LHCN-M2 (cell line): ENCODE measurements at regions not wholly inside any gene's neighbourhood (a gene's known extent, or its start where the extent isn't known, plus 50 kb on each side); places are given as distances from the start of the nearest gene placed in this dataset.

Source experiments
- DNase-seq: peaks from one replicate; pipeline ENCODE4 v3.0.0-alpha.2; 2012; ENCODE audit warnings: low read depth

DNA sequence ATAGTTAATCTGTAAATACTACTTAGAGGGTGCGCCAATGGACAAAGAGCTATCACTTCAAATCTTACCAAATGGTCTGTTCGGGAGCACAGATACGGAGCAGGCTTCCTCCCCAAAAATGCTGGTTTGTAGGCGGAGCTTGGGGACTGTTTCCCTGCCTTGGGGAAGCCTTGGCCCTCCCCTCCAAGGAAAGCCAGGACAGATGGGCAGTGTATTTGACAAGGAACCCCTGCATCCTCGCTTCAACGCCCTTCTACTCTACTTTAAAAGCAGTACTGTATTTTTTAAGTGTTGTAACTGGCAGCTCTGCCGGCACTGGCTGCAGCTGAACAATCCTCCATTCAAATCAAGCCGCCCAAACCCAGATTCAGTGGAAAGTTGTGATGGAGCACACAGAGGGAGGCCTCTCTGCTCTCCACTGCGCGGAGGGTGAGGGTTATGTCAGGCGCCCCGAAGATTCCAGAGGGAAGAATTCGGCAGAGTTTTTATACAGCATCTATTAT is 83.1 kb upstream of the FNDC3B start:
- DNase-seq = no peak

- DNase-seq = no peak
Observed at GRCh38 chr3:171956705-171957104, 82.7 kb upstream of the FNDC3B start.

GRCh38 chr3:171959532-171960089 is 79.8 kb upstream of the FNDC3B start:
- DNase-seq = no peak

GRCh38 chr3:171960159-171960558 is 79.2 kb upstream of the FNDC3B start:
- DNase-seq = no peak

DNA sequence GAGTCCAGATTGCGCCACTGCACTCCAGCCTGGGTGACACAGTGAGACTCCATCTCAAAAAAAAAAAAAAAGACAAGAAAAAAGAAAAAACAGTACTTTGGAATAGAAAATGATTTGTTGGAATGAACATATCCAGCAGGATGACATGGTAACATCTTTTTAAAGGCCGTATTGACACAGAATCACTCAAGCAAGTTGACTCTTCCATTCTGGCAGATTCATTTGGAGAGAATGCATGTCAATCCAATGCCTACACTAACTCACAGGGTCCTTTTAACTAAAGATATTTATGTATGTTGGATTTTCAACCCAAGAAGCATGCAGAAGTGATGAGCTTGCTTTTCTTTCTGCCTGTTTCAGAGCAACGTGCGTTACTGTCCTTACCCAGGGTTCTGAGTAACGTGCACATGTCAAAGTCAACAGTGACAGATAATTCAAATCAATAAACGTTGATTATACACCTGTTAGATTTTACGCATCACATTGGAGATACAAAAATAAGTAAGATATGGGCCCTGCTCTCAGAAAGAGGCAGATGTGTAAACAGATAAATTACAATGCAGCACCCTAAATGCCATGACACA is 77.1 kb upstream of the FNDC3B start:
- no peak for DNase-seq

GRCh38 chr3:171963546-171963945 is 75.8 kb upstream of the FNDC3B start:
- DNase-seq = no peak

GRCh38 chr3:171965067-171965712 is 74.2 kb upstream of the FNDC3B start:
- no peak for DNase-seq

- DNase-seq = no peak
Observed at GRCh38 chr3:171966533-171967136, 72.7 kb upstream of the FNDC3B start.

GRCh38 chr3:171967137-171967783 is 72.1 kb upstream of the FNDC3B start:
- DNase-seq = peak; percentile 75

- DNase-seq = peak; percentile 32
Observed at GRCh38 chr3:171967932-171968678, 71.3 kb upstream of the FNDC3B start.

GRCh38 chr3:171970301-171970788 is 69.0 kb upstream of the FNDC3B start:
- DNase-seq = no peak

- no peak for DNase-seq
Observed at GRCh38 chr3:171971919-171972514, 67.4 kb upstream of the FNDC3B start.

DNA sequence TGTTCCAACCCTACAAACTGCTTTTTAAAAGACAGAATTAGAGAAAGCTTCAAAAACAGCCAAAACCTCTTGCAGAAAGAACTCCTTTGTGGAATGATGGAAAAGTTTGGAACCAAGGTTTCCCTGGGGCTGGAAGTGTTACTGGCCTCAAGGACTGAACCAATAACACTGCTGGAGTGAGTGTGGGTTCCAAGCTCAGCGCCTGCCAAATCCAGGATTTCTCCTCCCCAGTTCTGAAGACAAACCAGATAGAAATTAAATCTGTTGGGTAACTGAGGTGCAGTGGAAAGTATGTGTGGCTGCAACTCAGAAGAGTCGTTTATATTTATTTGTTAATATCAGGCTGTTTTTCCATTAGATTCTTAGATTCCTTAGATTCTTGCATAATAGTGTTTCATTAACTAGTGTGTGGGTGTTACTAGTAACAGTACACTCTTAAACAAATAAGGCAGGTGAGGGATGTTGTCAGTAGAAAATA is 66.5 kb upstream of the FNDC3B start:
- no peak for DNase-seq

DNA sequence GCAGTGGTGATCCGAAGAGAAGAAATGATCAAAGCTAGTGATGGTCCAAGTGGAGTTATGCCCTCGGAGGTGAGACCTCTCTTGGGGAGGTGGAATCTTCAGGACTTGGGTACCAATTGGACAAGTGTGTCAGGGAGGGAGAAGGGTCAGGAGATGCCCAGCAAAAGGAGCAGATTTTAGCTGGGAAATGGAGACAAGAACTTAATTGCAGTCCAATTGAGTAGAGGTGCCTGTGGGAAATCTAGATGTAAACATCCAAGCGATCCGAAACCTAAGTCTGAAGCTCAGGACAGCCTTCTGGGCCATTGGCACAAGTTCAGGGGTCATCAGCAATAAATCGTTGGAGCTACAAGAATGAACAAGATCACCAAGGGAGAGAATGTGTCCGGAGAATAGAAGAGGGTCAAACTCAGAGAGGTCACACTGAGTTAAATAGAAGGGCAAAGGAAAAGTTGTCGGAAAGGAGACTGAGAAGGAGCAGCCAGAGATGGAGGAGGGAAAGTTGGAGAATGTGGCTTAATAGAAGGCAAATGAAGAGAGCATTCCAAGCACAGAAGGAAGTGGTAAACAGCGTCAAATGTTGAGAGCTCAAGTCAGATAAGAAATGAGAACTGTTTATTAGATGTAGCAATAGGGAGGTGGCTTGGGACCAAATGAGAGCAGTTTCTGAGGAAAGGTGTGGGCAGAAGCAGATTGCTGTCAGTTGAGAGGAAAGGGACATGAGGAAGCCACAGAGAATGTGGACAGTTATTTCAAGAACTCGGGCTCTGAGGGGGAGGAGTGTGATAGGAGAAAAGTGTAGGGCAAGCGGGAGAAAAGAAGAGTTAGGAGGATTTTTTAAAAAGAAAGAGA is 64.2 kb upstream of the FNDC3B start:
- DNase-seq = no peak

DNA sequence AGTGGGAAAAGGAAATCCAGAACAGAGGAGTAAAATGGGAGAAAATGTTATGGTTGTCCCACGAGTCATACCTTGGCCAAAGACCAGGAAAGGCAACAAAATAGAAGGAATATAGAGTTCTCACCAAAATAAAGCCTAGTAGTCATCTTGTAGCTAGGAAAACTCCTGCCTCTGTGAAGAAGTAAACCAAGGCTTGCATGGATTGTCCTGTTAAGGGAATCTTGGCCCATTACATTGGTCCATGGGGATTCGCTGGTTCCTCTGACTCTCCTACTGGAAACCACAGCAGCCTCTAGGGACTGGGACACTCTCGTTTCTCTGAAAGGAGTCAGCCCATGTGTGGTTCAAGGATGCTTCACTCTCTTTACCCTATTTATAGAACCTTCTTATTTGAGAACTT is 62.9 kb upstream of the FNDC3B start:
- DNase-seq = peak; percentile 61

- DNase-seq = no peak
Observed at GRCh38 chr3:171977441-171977840, 61.9 kb upstream of the FNDC3B start.

GRCh38 chr3:171977860-171978259 is 61.5 kb upstream of the FNDC3B start:
- no peak for DNase-seq

GRCh38 chr3:171978390-171978789 is 61.0 kb upstream of the FNDC3B start:
- DNase-seq = no peak

DNA sequence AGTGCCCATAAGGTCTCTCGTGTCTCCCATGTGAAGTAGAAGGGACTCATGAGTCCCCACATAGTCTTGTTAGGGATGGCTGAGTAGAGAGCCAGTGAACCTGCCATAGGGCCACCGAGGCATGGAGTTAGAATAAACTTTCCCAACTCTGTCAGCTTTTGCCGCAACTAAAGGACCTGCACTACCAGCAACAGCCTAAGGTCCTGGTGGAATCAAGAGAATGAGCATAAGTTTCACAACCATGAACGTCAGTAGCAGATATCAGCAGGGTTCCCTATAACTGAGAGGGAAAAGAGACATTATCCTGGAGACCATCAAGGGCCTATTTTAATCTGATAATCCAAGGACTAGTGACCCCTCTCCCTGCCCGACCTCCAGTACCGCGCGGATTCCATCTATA is 60.3 kb upstream of the FNDC3B start:
- no peak for DNase-seq
